HL-60 (cell line): ENCODE measurements at regions not wholly inside any gene's neighbourhood (a gene's known extent, or its start where the extent isn't known, plus 50 kb on each side); places are given as distances from the start of the nearest gene placed in this dataset.
"Not testable (repeated sequence)": the region's sequence is repeated elsewhere in the genome, so short reads cannot be mapped to it uniquely, and the experiment has no call there.

ENCODE experiments used
- DNase-seq, 2 experiments: peaks; one replicate each; pipeline ENCODE4 v3.0.0-alpha.2; 2010 to 2020; ENCODE audit warnings: low read depth in 1 of 2, low spot score in 1 of 2
- H3K27ac ChIP-seq: fragments of 250-450 bp; sonication (Bioruptor Pico); replicated peaks from 2 replicates; pipeline ENCODE4 v1.5.1; 2020; ENCODE audit warnings: mild to moderate bottlenecking, moderate library complexity
- H3K27me3 ChIP-seq: fragments of 250-450 bp; sonication (Bioruptor Pico); 2 replicates; pipeline ENCODE4 v1.5.1; 2021; ENCODE audit warnings: mild to moderate bottlenecking, moderate library complexity; ENCODE audit not compliant: insufficient read depth, poor library complexity, severe bottlenecking
- H3K4me3 ChIP-seq: replicated peaks from 2 replicates; pipeline ENCODE4 v1.5.1; 2011; ENCODE audit warnings: mild to moderate bottlenecking, control low read depth, low read length; ENCODE audit not compliant: insufficient read depth
- GABPA ChIP-seq: IDR thresholded peaks from 2 replicates; pipeline ENCODE4 v1.6.1; 2012; ENCODE audit warnings: low read depth
- POLR2AphosphoS5 ChIP-seq: IDR thresholded peaks from 2 replicates; pipeline ENCODE4 v1.6.1; 2012; ENCODE audit warnings: low read depth
- SPI1 ChIP-seq: IDR thresholded peaks from 2 replicates; pipeline ENCODE4 v1.6.1; 2012; ENCODE audit warnings: low read depth, mild to moderate bottlenecking, borderline replicate concordance
- TF ChIP-seq, protein P1 (sequence below): IDR thresholded peaks from 2 replicates; pipeline ENCODE4 v1.6.1; 2012; ENCODE audit warnings: low read depth; ENCODE audit not compliant: insufficient replicate concordance
- TF ChIP-seq, protein P2 (sequence below): IDR thresholded peaks from one replicate; pipeline ENCODE4 v1.5.1; 2011; ENCODE audit warnings: low read length, control low read depth, inconsistent platforms; ENCODE audit not compliant: insufficient read depth

DNA sequence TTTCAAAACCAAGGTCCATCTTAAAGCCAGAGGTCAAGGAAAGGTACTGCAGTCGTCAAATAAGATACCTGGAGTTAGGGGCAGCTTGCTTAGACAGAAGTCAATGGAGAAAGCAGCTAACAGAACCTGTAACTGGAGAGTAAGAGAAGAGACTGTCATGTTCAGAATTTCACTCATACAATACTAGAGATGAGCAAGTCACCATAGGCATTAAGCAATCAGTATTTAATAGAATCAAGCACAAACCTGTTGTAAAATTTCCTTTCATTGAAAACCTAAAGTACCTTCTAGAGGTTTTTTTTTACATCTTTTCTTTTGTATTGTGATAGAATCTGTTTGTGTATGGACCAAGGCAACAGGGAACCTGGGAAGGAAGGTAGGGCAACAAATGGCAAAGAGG lies 183.4 kb upstream of the ERBB4 start:
- no peak for TF ChIP-seq POLR2AphosphoS5
- TF ChIP-seq, protein P1, sequence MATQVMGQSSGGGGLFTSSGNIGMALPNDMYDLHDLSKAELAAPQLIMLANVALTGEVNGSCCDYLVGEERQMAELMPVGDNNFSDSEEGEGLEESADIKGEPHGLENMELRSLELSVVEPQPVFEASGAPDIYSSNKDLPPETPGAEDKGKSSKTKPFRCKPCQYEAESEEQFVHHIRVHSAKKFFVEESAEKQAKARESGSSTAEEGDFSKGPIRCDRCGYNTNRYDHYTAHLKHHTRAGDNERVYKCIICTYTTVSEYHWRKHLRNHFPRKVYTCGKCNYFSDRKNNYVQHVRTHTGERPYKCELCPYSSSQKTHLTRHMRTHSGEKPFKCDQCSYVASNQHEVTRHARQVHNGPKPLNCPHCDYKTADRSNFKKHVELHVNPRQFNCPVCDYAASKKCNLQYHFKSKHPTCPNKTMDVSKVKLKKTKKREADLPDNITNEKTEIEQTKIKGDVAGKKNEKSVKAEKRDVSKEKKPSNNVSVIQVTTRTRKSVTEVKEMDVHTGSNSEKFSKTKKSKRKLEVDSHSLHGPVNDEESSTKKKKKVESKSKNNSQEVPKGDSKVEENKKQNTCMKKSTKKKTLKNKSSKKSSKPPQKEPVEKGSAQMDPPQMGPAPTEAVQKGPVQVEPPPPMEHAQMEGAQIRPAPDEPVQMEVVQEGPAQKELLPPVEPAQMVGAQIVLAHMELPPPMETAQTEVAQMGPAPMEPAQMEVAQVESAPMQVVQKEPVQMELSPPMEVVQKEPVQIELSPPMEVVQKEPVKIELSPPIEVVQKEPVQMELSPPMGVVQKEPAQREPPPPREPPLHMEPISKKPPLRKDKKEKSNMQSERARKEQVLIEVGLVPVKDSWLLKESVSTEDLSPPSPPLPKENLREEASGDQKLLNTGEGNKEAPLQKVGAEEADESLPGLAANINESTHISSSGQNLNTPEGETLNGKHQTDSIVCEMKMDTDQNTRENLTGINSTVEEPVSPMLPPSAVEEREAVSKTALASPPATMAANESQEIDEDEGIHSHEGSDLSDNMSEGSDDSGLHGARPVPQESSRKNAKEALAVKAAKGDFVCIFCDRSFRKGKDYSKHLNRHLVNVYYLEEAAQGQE: no peak
- TF ChIP-seq SPI1: no peak
- no peak for TF ChIP-seq GABPA
- TF ChIP-seq, protein P2, sequence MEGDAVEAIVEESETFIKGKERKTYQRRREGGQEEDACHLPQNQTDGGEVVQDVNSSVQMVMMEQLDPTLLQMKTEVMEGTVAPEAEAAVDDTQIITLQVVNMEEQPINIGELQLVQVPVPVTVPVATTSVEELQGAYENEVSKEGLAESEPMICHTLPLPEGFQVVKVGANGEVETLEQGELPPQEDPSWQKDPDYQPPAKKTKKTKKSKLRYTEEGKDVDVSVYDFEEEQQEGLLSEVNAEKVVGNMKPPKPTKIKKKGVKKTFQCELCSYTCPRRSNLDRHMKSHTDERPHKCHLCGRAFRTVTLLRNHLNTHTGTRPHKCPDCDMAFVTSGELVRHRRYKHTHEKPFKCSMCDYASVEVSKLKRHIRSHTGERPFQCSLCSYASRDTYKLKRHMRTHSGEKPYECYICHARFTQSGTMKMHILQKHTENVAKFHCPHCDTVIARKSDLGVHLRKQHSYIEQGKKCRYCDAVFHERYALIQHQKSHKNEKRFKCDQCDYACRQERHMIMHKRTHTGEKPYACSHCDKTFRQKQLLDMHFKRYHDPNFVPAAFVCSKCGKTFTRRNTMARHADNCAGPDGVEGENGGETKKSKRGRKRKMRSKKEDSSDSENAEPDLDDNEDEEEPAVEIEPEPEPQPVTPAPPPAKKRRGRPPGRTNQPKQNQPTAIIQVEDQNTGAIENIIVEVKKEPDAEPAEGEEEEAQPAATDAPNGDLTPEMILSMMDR: no peak
- DNase-seq: no peak
- H3K27ac ChIP-seq: no peak overlapping the region
- H3K27me3 ChIP-seq: no peaks in the 10 kb centered on the region
- no peak overlapping the region for H3K4me3 ChIP-seq

DNA sequence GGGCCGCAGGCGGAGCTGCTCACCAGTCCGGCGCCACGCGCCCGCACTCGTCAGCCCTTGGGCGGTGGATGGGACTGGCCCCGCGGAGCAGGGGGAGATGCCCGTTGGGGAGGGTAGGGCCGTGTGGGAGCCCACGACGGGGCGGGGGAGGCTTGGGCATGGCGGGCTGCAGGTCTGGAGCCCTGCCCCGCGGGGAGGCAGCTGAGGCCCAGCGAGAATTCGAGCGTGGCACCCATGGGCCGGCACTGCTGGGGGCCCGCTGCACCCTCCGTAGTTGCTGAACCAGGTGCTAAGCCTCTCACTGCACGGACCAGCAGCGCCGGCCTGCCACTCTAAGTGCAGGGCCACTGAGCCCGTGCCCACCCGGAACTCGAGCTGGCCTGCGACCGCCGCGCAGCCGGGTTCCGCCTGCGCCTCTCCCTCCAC lies 182.4 kb upstream of the ERBB4 start:
- Histone ChIP-seq H3K4me3 (no peak overlapping the region), H3K27me3 (no peaks in the 10 kb centered on the region), H3K27ac (no peak overlapping the region)
- TF ChIP-seq, protein P2: no peak
- TF ChIP-seq, protein P1: no peak
- TF ChIP-seq SPI1 (no peak), POLR2AphosphoS5 (no peak)
- no peak for DNase-seq

DNA sequence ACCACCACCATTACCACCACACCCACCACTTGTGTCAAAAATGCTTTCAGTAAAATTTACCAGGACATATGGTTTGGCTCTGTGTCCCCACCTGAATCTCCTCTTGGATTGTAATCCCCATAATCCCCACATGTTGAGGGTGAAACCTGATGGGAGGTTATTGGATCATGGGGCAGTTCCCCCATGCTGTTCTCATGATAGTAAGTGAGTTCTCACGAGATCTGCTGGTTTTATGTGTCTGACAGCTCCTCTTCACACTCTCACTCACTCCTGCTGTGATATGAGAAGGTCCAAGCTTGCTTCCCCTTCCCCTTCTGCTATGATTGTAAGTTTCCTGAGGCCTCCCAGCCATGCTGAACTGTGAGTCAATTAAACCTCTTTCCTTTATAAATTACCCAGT lies 176.8 kb upstream of the ERBB4 start:
- H3K27me3 ChIP-seq, DNase-seq, H3K27ac ChIP-seq, H3K4me3 ChIP-seq: not testable (repeated sequence)

DNA sequence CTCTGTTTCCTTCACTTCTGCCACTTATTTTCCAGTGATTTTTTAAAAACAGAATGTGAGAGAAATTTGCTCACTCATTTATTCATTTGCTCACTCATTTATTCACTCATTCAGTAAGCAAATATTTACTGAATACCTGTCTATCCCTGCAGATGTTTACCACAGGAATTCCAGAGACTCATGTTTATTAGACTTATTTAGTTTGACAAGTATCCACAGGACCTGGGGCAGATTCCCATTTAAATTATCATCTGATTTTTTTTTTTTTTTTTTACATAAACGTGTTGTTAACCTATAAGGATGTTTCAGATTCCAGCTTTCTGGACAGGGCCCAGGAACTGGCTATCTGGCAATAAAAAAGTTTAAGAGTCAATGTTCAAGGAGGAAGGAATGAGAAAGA lies 175.1 kb upstream of the ERBB4 start:
- no peak for DNase-seq
- TF ChIP-seq, protein P1: no peak
- TF ChIP-seq SPI1 (no peak), GABPA (no peak), POLR2AphosphoS5 (no peak)
- TF ChIP-seq, protein P2: no peak
- Histone ChIP-seq H3K4me3 (no peak overlapping the region), H3K27me3 (no peaks in the 10 kb centered on the region), H3K27ac (no peak overlapping the region)
